ENCODE measurements at regions not wholly inside any gene's neighbourhood (a gene's known extent, or its start where the extent isn't known, plus 50 kb on each side); places are given as distances from the start of the nearest gene placed in this dataset.

GRCh38 chr17:73952082-73952479 is 251.4 kb upstream of the RPL38 start:
- no peak for DNase-seq (ENCODE audit: low read depth)

GRCh38 chr17:73952480-73953205 is 250.8 kb upstream of the RPL38 start:
- no peak for DNase-seq (ENCODE audit: low read depth)

- DNase-seq (ENCODE audit: low read depth) = no peak
These were observed 250.1 kb upstream of the RPL38 start for GRCh38 chr17:73953206-73954033.

GRCh38 chr17:73954951-73955350 is 248.5 kb upstream of the RPL38 start:
- no peak for DNase-seq (ENCODE audit: low read depth)

GRCh38 chr17:73955616-73956015 is 247.9 kb upstream of the RPL38 start:
- DNase-seq (ENCODE audit: low read depth) = no peak

GRCh38 chr17:73956169-73956568 is 247.3 kb upstream of the RPL38 start:
- no peak for DNase-seq (ENCODE audit: low read depth)

- DNase-seq (ENCODE audit: low read depth) = no peak
These were observed 246.6 kb upstream of the RPL38 start for GRCh38 chr17:73956595-73957465.

- DNase-seq (ENCODE audit: low read depth) = no peak
These were observed 245.9 kb upstream of the RPL38 start for GRCh38 chr17:73957564-73957963.

- DNase-seq (ENCODE audit: low read depth) = no peak
These were observed 245.0 kb upstream of the RPL38 start for GRCh38 chr17:73958453-73958852.

- DNase-seq (ENCODE audit: low read depth) = no peak
These were observed 243.0 kb upstream of the RPL38 start for GRCh38 chr17:73960469-73960868.

GRCh38 chr17:73962308-73962707 is 241.2 kb upstream of the RPL38 start:
- DNase-seq (ENCODE audit: low read depth) = no peak

- DNase-seq (ENCODE audit: low read depth) = no peak
These were observed 234.8 kb upstream of the RPL38 start for GRCh38 chr17:73968680-73969079.

GRCh38 chr17:73969956-73970355 is 233.5 kb upstream of the RPL38 start:
- DNase-seq (ENCODE audit: low read depth) = no peak

- no peak for DNase-seq (ENCODE audit: low read depth)
These were observed 232.4 kb upstream of the RPL38 start for GRCh38 chr17:73971127-73971526.

GRCh38 chr17:73972056-73972455 is 231.4 kb upstream of the RPL38 start:
- no peak for DNase-seq (ENCODE audit: low read depth)

GRCh38 chr17:73972901-73973300 is 230.6 kb upstream of the RPL38 start:
- no peak for DNase-seq (ENCODE audit: low read depth)

GRCh38 chr17:73973586-73974409 is 229.7 kb upstream of the RPL38 start:
- no peak for DNase-seq (ENCODE audit: low read depth)

- no peak for DNase-seq (ENCODE audit: low read depth)
These were observed 228.9 kb upstream of the RPL38 start for GRCh38 chr17:73974536-73974935.

GRCh38 chr17:73976147-73976546 is 227.3 kb upstream of the RPL38 start:
- no peak for DNase-seq (ENCODE audit: low read depth)

GRCh38 chr17:73976676-73977521 is 226.6 kb upstream of the RPL38 start:
- DNase-seq (ENCODE audit: low read depth) = no peak
